ENCODE measurements at regions not wholly inside any gene's neighbourhood (a gene's known extent, or its start where the extent isn't known, plus 50 kb on each side); places are given as distances from the start of the nearest gene placed in this dataset.

- Histone ChIP-seq H3K36me3 (ENCODE audit: control insufficient read depth, insufficient read depth, low read length) (no peaks in the 10 kb centered on the region), H3K4me1 (ENCODE audit: control insufficient read depth, insufficient read depth, low read length, poor library complexity, severe bottlenecking) (no peaks in the 10 kb centered on the region), H3K9me3 (ENCODE audit: control insufficient read depth in 2 of 2, low read length in 2 of 2) (no peaks in the 10 kb centered on the region), H3K27ac (ENCODE audit: insufficient read depth, low read length, poor library complexity, severe bottlenecking) (no peak overlapping the region), H3K4me3 (ENCODE audit: low read depth, low read length) (no peak overlapping the region), H3K27me3 (ENCODE audit: control insufficient read depth, insufficient read depth, low read length) (no peaks in the 10 kb centered on the region)
- H3K9me3 Mint-ChIP-seq = peaks cover 0 to 10% (median 2%) of the 10 kb centered on the region in 7 donors
- H3K36me3 Mint-ChIP-seq = no peaks in the 10 kb centered on the region
- H3K27me3 Mint-ChIP-seq = no peaks in the 10 kb centered on the region
- H3K4me3 Mint-ChIP-seq = no peak overlapping the region
- H3K27ac Mint-ChIP-seq = no peak overlapping the region
- ATAC-seq (ENCODE audit: low read depth in 2 of 2) (no peak), DNase-seq (no peak)
- H3K4me1 Mint-ChIP-seq = no peaks in the 10 kb centered on the region
Measured at GRCh38 chr2:128809880-128810279, 491.2 kb upstream of the HS6ST1 start.

GRCh38 chr2:128812183-128812940 lies 493.7 kb upstream of the HS6ST1 start:
- H3K27ac ChIP-seq (ENCODE audit: insufficient read depth, low read length, poor library complexity, severe bottlenecking) = no peak overlapping the region
- Mint-ChIP-seq H3K27me3 (no peaks in the 10 kb centered on the region), H3K36me3 (no peaks in the 10 kb centered on the region), H3K9me3 (peaks cover 0 to 13% (median 2%) of the 10 kb centered on the region in 7 donors), H3K4me3 (no peak overlapping the region), H3K27ac (no peak overlapping the region), H3K4me1 (no peaks in the 10 kb centered on the region)
- ATAC-seq (ENCODE audit: low read depth in 2 of 2) (no peak), DNase-seq (no peak)
- no peak overlapping the region for H3K4me3 ChIP-seq (ENCODE audit: low read depth, low read length)
- H3K27me3 ChIP-seq (ENCODE audit: control insufficient read depth, insufficient read depth, low read length) = no peaks in the 10 kb centered on the region
- no peaks in the 10 kb centered on the region for H3K9me3 ChIP-seq (ENCODE audit: control insufficient read depth in 2 of 2, low read length in 2 of 2)
- H3K4me1 ChIP-seq (ENCODE audit: control insufficient read depth, insufficient read depth, low read length, poor library complexity, severe bottlenecking) = no peaks in the 10 kb centered on the region
- no peaks in the 10 kb centered on the region for H3K36me3 ChIP-seq (ENCODE audit: control insufficient read depth, insufficient read depth, low read length)

GRCh38 chr2:128813352-128814034 lies 494.8 kb upstream of the HS6ST1 start:
- no peaks in the 10 kb centered on the region for H3K36me3 Mint-ChIP-seq
- H3K9me3 ChIP-seq (ENCODE audit: control insufficient read depth in 2 of 2, low read length in 2 of 2) = no peaks in the 10 kb centered on the region
- no peak overlapping the region for H3K4me3 ChIP-seq (ENCODE audit: low read depth, low read length)
- H3K9me3 Mint-ChIP-seq = peaks cover 0 to 9% (median 2%) of the 10 kb centered on the region in 7 donors
- no peaks in the 10 kb centered on the region for H3K4me1 ChIP-seq (ENCODE audit: control insufficient read depth, insufficient read depth, low read length, poor library complexity, severe bottlenecking)
- ATAC-seq (ENCODE audit: low read depth in 2 of 2) = no peak
- H3K4me3 Mint-ChIP-seq = no peak overlapping the region
- no peak overlapping the region for H3K27ac Mint-ChIP-seq
- H3K27ac ChIP-seq (ENCODE audit: insufficient read depth, low read length, poor library complexity, severe bottlenecking) = no peak overlapping the region
- no peaks in the 10 kb centered on the region for H3K36me3 ChIP-seq (ENCODE audit: control insufficient read depth, insufficient read depth, low read length)
- no peak for DNase-seq
- H3K27me3 ChIP-seq (ENCODE audit: control insufficient read depth, insufficient read depth, low read length) = no peaks in the 10 kb centered on the region
- no peaks in the 10 kb centered on the region for H3K27me3 Mint-ChIP-seq
- H3K4me1 Mint-ChIP-seq = no peaks in the 10 kb centered on the region

GRCh38 chr2:128815248-128815647 lies 496.6 kb upstream of the HS6ST1 start:
- H3K27me3 ChIP-seq (ENCODE audit: control insufficient read depth, insufficient read depth, low read length) = no peaks in the 10 kb centered on the region
- no peak overlapping the region for H3K27ac Mint-ChIP-seq
- peaks cover 0 to 5% (median under 1%) of the 10 kb centered on the region in 7 donors for H3K9me3 Mint-ChIP-seq
- no peaks in the 10 kb centered on the region for H3K27me3 Mint-ChIP-seq
- H3K4me3 Mint-ChIP-seq = no peak overlapping the region
- H3K4me3 ChIP-seq (ENCODE audit: low read depth, low read length) = no peak overlapping the region
- DNase-seq = no peak
- H3K4me1 ChIP-seq (ENCODE audit: control insufficient read depth, insufficient read depth, low read length, poor library complexity, severe bottlenecking) = no peaks in the 10 kb centered on the region
- ATAC-seq (ENCODE audit: low read depth in 2 of 2) = no peak
- no peaks in the 10 kb centered on the region for H3K36me3 Mint-ChIP-seq
- H3K9me3 ChIP-seq (ENCODE audit: control insufficient read depth in 2 of 2, low read length in 2 of 2) = no peaks in the 10 kb centered on the region
- no peaks in the 10 kb centered on the region for H3K36me3 ChIP-seq (ENCODE audit: control insufficient read depth, insufficient read depth, low read length)
- H3K4me1 Mint-ChIP-seq = no peaks in the 10 kb centered on the region
- no peak overlapping the region for H3K27ac ChIP-seq (ENCODE audit: insufficient read depth, low read length, poor library complexity, severe bottlenecking)

GRCh38 chr2:128817171-128817570 lies 498.5 kb upstream of the HS6ST1 start:
- H3K9me3 ChIP-seq (ENCODE audit: control insufficient read depth in 2 of 2, low read length in 2 of 2) = no peaks in the 10 kb centered on the region
- H3K27me3 ChIP-seq (ENCODE audit: control insufficient read depth, insufficient read depth, low read length) = no peaks in the 10 kb centered on the region
- peaks cover 0 to 4% (median 0%) of the 10 kb centered on the region in 7 donors for H3K9me3 Mint-ChIP-seq
- no peaks in the 10 kb centered on the region for H3K4me1 Mint-ChIP-seq
- ATAC-seq (ENCODE audit: low read depth in 2 of 2) (no peak), DNase-seq (no peak)
- H3K27ac Mint-ChIP-seq = no peak overlapping the region
- no peak overlapping the region for H3K27ac ChIP-seq (ENCODE audit: insufficient read depth, low read length, poor library complexity, severe bottlenecking)
- H3K36me3 ChIP-seq (ENCODE audit: control insufficient read depth, insufficient read depth, low read length) = no peaks in the 10 kb centered on the region
- H3K27me3 Mint-ChIP-seq = no peaks in the 10 kb centered on the region
- H3K36me3 Mint-ChIP-seq = no peaks in the 10 kb centered on the region
- no peak overlapping the region for H3K4me3 Mint-ChIP-seq
- H3K4me3 ChIP-seq (ENCODE audit: low read depth, low read length) = no peak overlapping the region
- no peaks in the 10 kb centered on the region for H3K4me1 ChIP-seq (ENCODE audit: control insufficient read depth, insufficient read depth, low read length, poor library complexity, severe bottlenecking)

- Mint-ChIP-seq H3K4me3 (no peak overlapping the region), H3K9me3 (peaks cover 0 to 4% (median 0%) of the 10 kb centered on the region in 7 donors), H3K4me1 (no peaks in the 10 kb centered on the region), H3K27ac (no peak overlapping the region), H3K27me3 (no peaks in the 10 kb centered on the region), H3K36me3 (no peaks in the 10 kb centered on the region)
- Histone ChIP-seq H3K4me1 (ENCODE audit: control insufficient read depth, insufficient read depth, low read length, poor library complexity, severe bottlenecking) (no peaks in the 10 kb centered on the region), H3K4me3 (ENCODE audit: low read depth, low read length) (no peak overlapping the region), H3K27me3 (ENCODE audit: control insufficient read depth, insufficient read depth, low read length) (no peaks in the 10 kb centered on the region), H3K36me3 (ENCODE audit: control insufficient read depth, insufficient read depth, low read length) (no peaks in the 10 kb centered on the region), H3K9me3 (ENCODE audit: control insufficient read depth in 2 of 2, low read length in 2 of 2) (no peaks in the 10 kb centered on the region), H3K27ac (ENCODE audit: insufficient read depth, low read length, poor library complexity, severe bottlenecking) (no peak overlapping the region)
- ATAC-seq (ENCODE audit: low read depth in 2 of 2) = no peak
- DNase-seq = no peak
Measured at GRCh38 chr2:128817813-128818212, 499.1 kb upstream of the HS6ST1 start.

GRCh38 chr2:128818248-128818647 lies 499.6 kb upstream of the HS6ST1 start:
- H3K36me3 ChIP-seq (ENCODE audit: control insufficient read depth, insufficient read depth, low read length) = no peaks in the 10 kb centered on the region
- Mint-ChIP-seq H3K4me3 (no peak overlapping the region), H3K9me3 (peaks cover 0 to 4% (median 0%) of the 10 kb centered on the region in 7 donors), H3K36me3 (no peaks in the 10 kb centered on the region), H3K4me1 (no peaks in the 10 kb centered on the region), H3K27ac (no peak overlapping the region), H3K27me3 (no peaks in the 10 kb centered on the region)
- no peaks in the 10 kb centered on the region for H3K27me3 ChIP-seq (ENCODE audit: control insufficient read depth, insufficient read depth, low read length)
- H3K9me3 ChIP-seq (ENCODE audit: control insufficient read depth in 2 of 2, low read length in 2 of 2) = no peaks in the 10 kb centered on the region
- DNase-seq = no peak
- no peak for ATAC-seq (ENCODE audit: low read depth in 2 of 2)
- H3K4me3 ChIP-seq (ENCODE audit: low read depth, low read length) = no peak overlapping the region
- H3K4me1 ChIP-seq (ENCODE audit: control insufficient read depth, insufficient read depth, low read length, poor library complexity, severe bottlenecking) = no peaks in the 10 kb centered on the region
- no peak overlapping the region for H3K27ac ChIP-seq (ENCODE audit: insufficient read depth, low read length, poor library complexity, severe bottlenecking)

Measured in CD4-positive, CD25-positive, alpha-beta regulatory T cell (primary cell).